Liver (tissue), 7 donors: ENCODE measurements at regions not wholly inside any gene's neighbourhood (a gene's known extent, or its start where the extent isn't known, plus 50 kb on each side); places are given as distances from the start of the nearest gene placed in this dataset.

Experiments
- DNase-seq: peaks from one replicate; pipeline ENCODE4 v3.0.0-alpha.2; 2017; ENCODE audit warnings: low spot score
- H3K27ac ChIP-seq, 2 donors: one replicate each; pipeline ENCODE4 v1.7.0; 2013; ENCODE audit warnings: inconsistent platforms in 2 of 2, low read length in 2 of 2, control low read depth in 1 of 2, low read depth in 1 of 2, mild to moderate bottlenecking in 1 of 2
- H3K27me3 ChIP-seq, 4 donors: one replicate each; pipeline versions ENCODE4 v1.6.1 to v1.7.0; 2013; ENCODE audit warnings: low read length in 3 of 4, inconsistent platforms in 1 of 4, mild to moderate bottlenecking in 1 of 4, moderate library complexity in 1 of 4; ENCODE audit not compliant: control insufficient read depth in 4 of 4, insufficient read depth in 4 of 4
- H3K36me3 ChIP-seq, 4 donors: one replicate each; pipeline versions ENCODE4 v1.6.1 to v1.7.0; 2013; ENCODE audit warnings: low read length in 3 of 4, mild to moderate bottlenecking in 3 of 4, low read depth in 1 of 4, moderate library complexity in 1 of 4; ENCODE audit not compliant: control insufficient read depth in 4 of 4, insufficient read depth in 3 of 4
- H3K4me1 ChIP-seq, 4 donors: one replicate each; pipeline versions ENCODE4 v1.6.1 to v1.7.0; 2013; ENCODE audit warnings: low read length in 3 of 4, mild to moderate bottlenecking in 3 of 4, moderate library complexity in 1 of 4; ENCODE audit not compliant: control insufficient read depth in 4 of 4, insufficient read depth in 4 of 4
- H3K4me3 ChIP-seq, 3 donors: one replicate each; pipeline versions ENCODE4 v1.6.1 to v1.7.0; 2013; ENCODE audit warnings: low read length in 3 of 3, control low read depth in 1 of 3, low read depth in 1 of 3, mild to moderate bottlenecking in 1 of 3
- H3K9ac ChIP-seq, 2 donors: one replicate each; pipeline ENCODE4 v1.7.0; 2013; ENCODE audit warnings: low read length in 2 of 2, mild to moderate bottlenecking in 2 of 2, moderate library complexity in 2 of 2, control low read depth in 1 of 2, low read depth in 1 of 2
- H3K9me3 ChIP-seq, 4 donors: one replicate each; pipeline versions ENCODE4 v1.6.1 to v1.7.0; 2013; ENCODE audit warnings: low read length in 3 of 4; ENCODE audit not compliant: control insufficient read depth in 4 of 4
- EGR1 ChIP-seq, 2 donors: IDR thresholded peaks; 2 replicates each; pipeline ENCODE4 v1.6.1; 2016 to 2018; ENCODE audit warnings: antibody characterized with exemption in 2 of 2, low read depth in 2 of 2
- FOXA1 ChIP-seq: IDR thresholded peaks from 2 replicates; pipeline ENCODE4 v1.6.1; 2016; ENCODE audit warnings: antibody characterized with exemption
- FOXA2 ChIP-seq: IDR thresholded peaks from 2 replicates; pipeline ENCODE4 v1.6.1; 2016; ENCODE audit warnings: antibody characterized with exemption
- HNF4G ChIP-seq: IDR thresholded peaks from 2 replicates; pipeline ENCODE4 v1.6.1; 2016; ENCODE audit warnings: antibody characterized with exemption
- JUND ChIP-seq, 2 donors: IDR thresholded peaks; 2 replicates each; pipeline ENCODE4 v1.6.1; 2016; ENCODE audit warnings: antibody characterized with exemption in 2 of 2
- RXRA ChIP-seq, 2 donors: IDR thresholded peaks; 2 replicates each; pipeline ENCODE4 v1.6.1; 2017 to 2018; ENCODE audit warnings: antibody characterized with exemption in 2 of 2, mild to moderate bottlenecking in 1 of 2
- SP1 ChIP-seq: IDR thresholded peaks from 2 replicates; pipeline ENCODE4 v1.6.1; 2018; ENCODE audit warnings: antibody characterized with exemption, mild to moderate bottlenecking
- TAF1 ChIP-seq: conservative IDR thresholded peaks from 2 replicates; pipeline ENCODE4 v1.6.1; 2016; ENCODE audit warnings: antibody characterized with exemption, mild to moderate bottlenecking
- YY1 ChIP-seq: IDR thresholded peaks from 2 replicates; pipeline ENCODE4 v1.6.1; 2016; ENCODE audit warnings: antibody characterized with exemption, mild to moderate bottlenecking
- ZBTB33 ChIP-seq: IDR thresholded peaks from 2 replicates; pipeline ENCODE4 v1.6.1; 2016; ENCODE audit warnings: antibody characterized with exemption
- WGBS: extraction: QIAGEN DNeasy Blood & Tissue Kit; methylation state at CpG from one replicate; pipeline ENCODE4 v1.1.7; 2013; 5-methylcytosine and 5-hydroxymethylcytosine counted together
- TF ChIP-seq, protein P1 (sequence below): IDR thresholded peaks from 2 replicates; pipeline ENCODE4 v1.6.1; 2016; ENCODE audit warnings: antibody characterized with exemption
- TF ChIP-seq, protein P2 (sequence below): IDR thresholded peaks from 2 replicates; pipeline ENCODE4 v1.6.1; 2016; ENCODE audit warnings: antibody characterized with exemption
- TF ChIP-seq, protein P3 (sequence below): IDR thresholded peaks from 2 replicates; pipeline ENCODE4 v1.6.1; 2016; ENCODE audit warnings: antibody characterized with exemption, mild to moderate bottlenecking
- donor health status: healthy.
- donor health status: healthy.
- donor health status: healthy.
- donor health status: healthy.

DNA sequence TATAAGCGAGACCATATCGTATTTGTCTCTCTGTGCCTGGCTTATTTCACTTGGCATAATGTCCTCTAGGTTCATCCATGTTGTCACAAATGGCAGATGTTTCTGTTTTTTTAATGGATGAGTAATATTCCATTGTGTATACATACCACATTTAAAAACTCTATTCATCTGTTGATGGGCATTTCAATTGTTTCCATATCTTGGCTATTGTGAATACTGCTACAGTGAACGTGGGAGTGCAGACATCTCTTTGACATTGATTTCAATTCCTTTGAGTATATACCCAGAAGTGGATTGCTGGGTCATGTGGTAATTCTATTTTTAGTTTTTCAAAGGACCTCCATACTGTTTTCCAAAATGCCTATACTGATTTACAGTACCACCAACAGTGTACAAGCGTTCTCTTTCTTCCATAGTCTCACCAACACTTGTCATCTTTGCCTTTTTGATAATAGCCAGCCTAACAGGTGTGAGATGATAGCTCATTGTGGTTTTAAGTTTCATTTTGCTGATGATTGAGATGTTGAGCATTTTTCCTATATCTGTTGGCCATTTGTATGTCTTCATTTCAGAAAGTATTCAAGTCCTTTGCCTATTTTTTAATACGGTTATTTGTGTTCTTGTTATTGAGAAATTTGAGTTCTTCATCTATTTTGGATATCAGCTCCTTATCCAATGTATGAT is 194.7 kb upstream of the E2F8 start:
- H3K27ac ChIP-seq: no peak overlapping the region
- TF ChIP-seq RXRA (IDR thresholded peaks at IDR 0.05): no peak
- TF ChIP-seq SP1: no peak
- no peak for TF ChIP-seq TAF1
- TF ChIP-seq FOXA2: no peak
- TF ChIP-seq, protein P1, sequence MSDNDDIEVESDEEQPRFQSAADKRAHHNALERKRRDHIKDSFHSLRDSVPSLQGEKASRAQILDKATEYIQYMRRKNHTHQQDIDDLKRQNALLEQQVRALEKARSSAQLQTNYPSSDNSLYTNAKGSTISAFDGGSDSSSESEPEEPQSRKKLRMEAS: no peak
- TF ChIP-seq EGR1 (IDR thresholded peaks at IDR 0.05; ENCODE audit: low read depth in 2 of 2): no peak
- TF ChIP-seq FOXA1: no peak
- TF ChIP-seq ZBTB33: no peak
- H3K4me1 ChIP-seq: peaks cover 0 to 8% (median 6%) of the 10 kb centered on the region in 4 donors
- no peaks in the 10 kb centered on the region for H3K9me3 ChIP-seq
- no peaks in the 10 kb centered on the region for H3K27me3 ChIP-seq
- H3K4me3 ChIP-seq: no peak overlapping the region
- 94% methylated on average over 5 of the region's 5 CpGs for WGBS
- no peak overlapping the region for H3K9ac ChIP-seq
- DNase-seq: no peak
- no peaks in the 10 kb centered on the region for H3K36me3 ChIP-seq

DNA sequence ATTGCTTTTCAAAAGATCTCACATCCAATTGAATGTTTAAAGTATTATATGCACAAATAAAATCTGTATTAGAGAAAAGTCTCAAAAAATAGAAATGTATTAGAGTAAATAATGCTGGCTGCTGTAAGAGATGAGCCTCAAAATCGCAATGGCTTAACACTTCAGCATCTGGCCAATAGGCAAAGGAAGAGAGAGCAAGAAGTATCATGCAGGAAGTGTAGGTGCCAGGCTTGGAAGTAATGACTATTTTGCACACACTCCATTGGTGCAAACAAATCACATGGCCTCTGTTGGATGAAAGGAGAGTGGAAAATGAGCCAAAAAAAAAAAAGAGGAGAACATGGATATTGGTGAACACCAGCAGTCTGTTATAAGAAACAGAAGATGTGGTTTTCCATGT is 193.0 kb upstream of the E2F8 start:
- H3K4me1 ChIP-seq: peaks cover 6 to 24% (median 22%) of the 10 kb centered on the region in 4 donors
- DNase-seq: no peak
- 80% methylated on average over 1 of the region's 1 CpG for WGBS
- no peak overlapping the region for H3K27ac ChIP-seq
- H3K4me3 ChIP-seq: no peak overlapping the region
- H3K27me3 ChIP-seq: no peaks in the 10 kb centered on the region
- H3K9me3 ChIP-seq: no peaks in the 10 kb centered on the region
- no peak overlapping the region for H3K9ac ChIP-seq
- H3K36me3 ChIP-seq: no peaks in the 10 kb centered on the region
- TF ChIP-seq FOXA1 (no peak), TAF1 (no peak), HNF4G (no peak)
- TF ChIP-seq, protein P2, sequence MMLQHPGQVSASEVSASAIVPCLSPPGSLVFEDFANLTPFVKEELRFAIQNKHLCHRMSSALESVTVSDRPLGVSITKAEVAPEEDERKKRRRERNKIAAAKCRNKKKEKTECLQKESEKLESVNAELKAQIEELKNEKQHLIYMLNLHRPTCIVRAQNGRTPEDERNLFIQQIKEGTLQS: no peak
- TF ChIP-seq, protein P3, sequence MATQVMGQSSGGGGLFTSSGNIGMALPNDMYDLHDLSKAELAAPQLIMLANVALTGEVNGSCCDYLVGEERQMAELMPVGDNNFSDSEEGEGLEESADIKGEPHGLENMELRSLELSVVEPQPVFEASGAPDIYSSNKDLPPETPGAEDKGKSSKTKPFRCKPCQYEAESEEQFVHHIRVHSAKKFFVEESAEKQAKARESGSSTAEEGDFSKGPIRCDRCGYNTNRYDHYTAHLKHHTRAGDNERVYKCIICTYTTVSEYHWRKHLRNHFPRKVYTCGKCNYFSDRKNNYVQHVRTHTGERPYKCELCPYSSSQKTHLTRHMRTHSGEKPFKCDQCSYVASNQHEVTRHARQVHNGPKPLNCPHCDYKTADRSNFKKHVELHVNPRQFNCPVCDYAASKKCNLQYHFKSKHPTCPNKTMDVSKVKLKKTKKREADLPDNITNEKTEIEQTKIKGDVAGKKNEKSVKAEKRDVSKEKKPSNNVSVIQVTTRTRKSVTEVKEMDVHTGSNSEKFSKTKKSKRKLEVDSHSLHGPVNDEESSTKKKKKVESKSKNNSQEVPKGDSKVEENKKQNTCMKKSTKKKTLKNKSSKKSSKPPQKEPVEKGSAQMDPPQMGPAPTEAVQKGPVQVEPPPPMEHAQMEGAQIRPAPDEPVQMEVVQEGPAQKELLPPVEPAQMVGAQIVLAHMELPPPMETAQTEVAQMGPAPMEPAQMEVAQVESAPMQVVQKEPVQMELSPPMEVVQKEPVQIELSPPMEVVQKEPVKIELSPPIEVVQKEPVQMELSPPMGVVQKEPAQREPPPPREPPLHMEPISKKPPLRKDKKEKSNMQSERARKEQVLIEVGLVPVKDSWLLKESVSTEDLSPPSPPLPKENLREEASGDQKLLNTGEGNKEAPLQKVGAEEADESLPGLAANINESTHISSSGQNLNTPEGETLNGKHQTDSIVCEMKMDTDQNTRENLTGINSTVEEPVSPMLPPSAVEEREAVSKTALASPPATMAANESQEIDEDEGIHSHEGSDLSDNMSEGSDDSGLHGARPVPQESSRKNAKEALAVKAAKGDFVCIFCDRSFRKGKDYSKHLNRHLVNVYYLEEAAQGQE: no peak

- no peak overlapping the region for H3K9ac ChIP-seq
- H3K36me3 ChIP-seq: no peaks in the 10 kb centered on the region
- H3K4me1 ChIP-seq: peaks cover 6 to 28% (median 26%) of the 10 kb centered on the region in 4 donors
- no peaks in the 10 kb centered on the region for H3K27me3 ChIP-seq
- H3K27ac ChIP-seq: no peak overlapping the region
- whole genome bisulfite sequencing: 90% methylated on average over 2 of the region's 2 CpGs
- no peaks in the 10 kb centered on the region for H3K9me3 ChIP-seq
- DNase-seq: no peak
- no peak overlapping the region for H3K4me3 ChIP-seq
- TF ChIP-seq TAF1 (no peak), YY1 (no peak), JUND (IDR thresholded peaks at IDR 0.05) (no peak)
Measured at GRCh38 chr11:19433367-19433766, 192.6 kb upstream of the E2F8 start.
